UCSD-AML1 (cell line): ENCODE measurements at regions not wholly inside any gene's neighbourhood (a gene's known extent, or its start where the extent isn't known, plus 50 kb on each side); places are given as distances from the start of the nearest gene placed in this dataset.

Experiments
- DNase-seq: peaks from one replicate; lab custom pipeline; 2025; ENCODE audit not compliant: unreplicated experiment; lab: John Stamatoyannopoulos, UW

DNA sequence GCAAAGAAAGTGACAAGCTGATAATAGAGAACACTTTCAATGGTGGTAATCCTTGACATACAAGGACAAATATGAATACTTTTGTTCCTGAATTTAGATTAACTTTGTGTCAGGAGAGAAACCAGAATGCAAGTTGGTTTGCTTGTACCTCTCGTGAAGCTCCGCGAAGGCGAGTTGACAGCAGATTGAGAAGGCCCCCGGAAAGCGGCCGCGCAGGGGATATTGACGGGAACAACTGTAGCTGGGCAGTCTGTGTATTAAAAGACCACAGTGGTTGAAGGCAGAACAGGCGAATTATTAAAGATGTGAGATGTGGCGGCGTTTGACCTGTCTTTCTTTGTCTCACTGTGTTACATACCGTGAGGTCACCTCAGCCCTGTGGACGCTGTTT, 175.8 kb upstream of the RALGAPA2 start:
- DNase-seq = no peak

GRCh38 chr20:20887593-20888265, 175.3 kb upstream of the RALGAPA2 start:
- DNase-seq = no peak

DNA sequence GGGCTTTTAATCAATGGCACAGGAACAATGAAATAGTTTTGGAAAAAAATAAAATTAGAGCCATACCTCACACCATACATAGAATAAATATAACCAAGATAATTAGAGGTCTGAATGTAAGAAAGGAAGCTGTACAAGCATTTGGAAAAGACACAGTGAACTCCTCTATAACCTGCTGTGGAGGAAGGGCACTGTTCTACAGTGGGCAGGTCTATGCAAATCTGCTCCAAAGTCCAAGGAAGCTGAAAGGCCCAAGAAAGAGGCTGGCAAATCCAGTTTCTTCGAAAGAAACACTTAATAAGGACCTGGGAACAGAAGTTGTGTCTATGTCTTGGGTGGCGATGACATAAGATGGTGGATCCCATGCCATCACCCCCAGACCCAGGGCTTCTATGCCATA, 169.4 kb upstream of the RALGAPA2 start:
- no peak for DNase-seq

GRCh38 chr20:20877079-20877478, 164.6 kb upstream of the RALGAPA2 start:
- DNase-seq = no peak

- no peak for DNase-seq
Measured at GRCh38 chr20:20875716-20876115, 163.3 kb upstream of the RALGAPA2 start.

DNA sequence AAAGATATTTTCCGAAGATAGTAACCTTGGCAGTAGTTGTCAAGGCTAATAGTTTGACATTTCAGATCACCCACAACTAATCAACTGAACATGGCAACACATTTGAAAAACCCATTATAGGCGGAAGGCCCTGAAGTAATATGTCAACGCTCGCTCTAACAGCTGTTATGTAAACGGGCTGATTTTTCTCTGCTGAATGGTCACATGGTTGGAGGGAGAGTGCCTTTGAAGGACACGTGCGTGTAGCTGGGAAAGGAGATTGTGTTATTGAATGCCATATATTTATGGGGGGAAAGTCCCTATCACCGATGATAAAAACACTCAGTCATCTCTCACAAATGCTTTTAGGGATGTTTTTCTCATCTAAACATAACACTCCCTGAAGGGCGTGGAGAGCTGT, 160.0 kb upstream of the RALGAPA2 start:
- no peak for DNase-seq

DNA sequence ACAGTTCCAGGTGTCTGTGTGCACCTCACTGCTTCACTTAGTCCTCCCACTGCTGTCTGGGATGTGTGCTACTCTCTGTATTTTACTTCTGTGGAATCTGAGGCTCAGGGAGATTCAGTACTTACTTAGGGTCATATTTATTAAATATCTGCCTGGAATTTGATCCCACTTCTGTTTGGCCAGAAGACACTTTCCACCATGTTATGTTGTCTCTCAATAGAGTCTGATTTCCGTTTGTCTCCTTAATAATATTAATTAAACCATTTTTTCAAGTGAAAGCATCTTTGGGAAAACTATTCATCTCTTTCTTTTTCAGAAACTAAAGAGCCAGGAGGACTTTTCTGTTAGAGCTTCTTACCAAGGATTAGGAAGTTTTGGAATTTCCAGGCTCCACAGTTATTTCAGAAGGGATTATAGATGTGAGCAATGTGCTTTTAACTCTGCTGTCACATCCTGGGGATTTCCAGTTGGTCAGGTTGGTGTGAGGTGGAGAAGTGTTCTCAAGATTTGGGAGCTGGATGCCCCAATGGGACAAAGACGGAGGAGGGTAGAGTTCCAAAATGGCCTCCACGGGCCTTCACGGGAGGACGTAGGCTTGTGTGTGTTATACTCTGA, 156.8 kb upstream of the RALGAPA2 start:
- no peak for DNase-seq

DNA sequence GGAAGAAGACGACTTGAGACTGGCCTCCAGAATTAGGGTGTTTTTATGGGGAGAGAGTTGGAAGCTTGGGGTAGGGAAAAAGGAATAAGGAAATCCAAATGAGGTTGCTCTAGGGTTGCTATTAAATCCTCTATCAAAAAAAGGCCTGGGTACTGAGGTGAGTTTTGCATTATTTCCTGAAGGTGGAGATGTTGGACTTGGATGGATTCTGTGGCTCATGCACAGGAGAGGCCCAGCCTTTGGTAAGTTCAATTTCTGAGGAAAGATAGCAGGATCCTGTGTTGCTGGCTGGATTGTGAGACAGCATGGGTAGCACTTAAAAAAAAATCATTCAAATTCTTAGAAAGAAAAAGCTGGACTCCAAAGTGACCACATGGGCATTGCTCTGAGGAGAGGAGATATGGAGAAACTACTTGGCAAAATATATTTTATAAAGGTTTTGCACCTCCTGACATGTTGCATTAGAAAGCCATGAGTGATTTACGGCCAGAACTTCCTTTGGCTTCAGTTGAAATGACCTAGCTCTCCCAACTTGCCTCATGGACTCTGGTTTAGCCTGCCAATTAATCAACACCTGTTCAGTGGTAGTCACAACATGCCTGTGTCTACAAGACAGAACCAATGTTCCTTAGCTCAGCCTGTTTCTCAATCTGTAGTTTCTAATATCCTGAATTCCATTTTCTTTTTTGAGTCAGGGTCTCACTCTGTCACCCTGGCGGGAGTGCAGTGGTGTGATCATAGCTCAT, 152.1 kb upstream of the RALGAPA2 start:
- DNase-seq = no peak

DNA sequence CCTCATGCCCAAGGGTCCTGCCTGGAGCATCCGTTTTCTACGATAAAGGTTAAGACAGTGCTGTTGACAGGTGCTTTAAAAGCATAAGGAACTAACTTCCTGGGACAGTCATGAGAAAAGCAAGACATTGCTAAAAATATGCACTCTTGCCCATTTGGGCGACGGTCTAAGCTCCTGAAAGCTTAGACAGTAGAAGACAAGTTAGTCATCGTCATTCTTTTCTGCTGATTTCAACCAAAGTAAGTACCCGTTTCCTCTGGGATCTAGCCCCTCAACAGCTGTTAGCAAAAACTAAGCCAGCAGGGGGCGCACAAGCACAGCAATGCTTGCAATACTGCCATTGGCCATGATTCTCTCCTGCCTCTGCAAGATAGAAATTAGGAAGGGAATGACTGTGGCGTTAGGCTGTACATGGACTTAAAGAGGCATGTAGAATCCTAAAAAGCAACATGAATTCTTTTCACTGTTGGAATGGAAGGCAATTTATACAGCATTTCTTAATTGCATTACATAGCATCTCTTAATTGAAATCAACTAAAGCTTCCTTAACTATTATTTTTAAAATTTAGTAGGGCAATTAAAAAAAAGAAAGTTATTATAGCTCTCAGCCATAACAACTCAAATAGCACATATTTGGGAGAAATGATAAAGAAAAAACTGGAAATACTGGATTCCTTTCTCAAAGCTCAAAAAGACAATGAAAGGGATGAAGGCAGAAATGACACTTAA, 147.8 kb upstream of the RALGAPA2 start:
- peak; percentile 85 for DNase-seq

DNA sequence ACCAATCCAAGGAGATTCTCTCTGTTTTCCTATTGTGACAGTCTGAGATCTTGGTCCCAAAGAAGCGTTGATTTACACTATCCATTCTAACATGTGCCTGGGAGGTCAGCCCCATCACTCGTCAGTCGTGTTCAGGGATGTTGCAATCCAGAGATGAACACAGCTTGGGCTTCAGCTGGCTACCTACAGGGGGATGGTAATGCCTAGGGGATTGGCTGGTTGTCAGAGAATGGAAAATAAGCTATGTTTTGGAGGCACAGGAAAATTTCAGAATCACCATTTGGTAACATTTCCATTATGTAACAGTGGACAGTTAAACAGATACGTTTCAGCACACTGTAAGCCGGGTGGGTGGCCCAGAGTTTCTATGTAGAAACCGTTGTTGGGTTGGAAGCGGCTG, 147.1 kb upstream of the RALGAPA2 start:
- no peak for DNase-seq

- no peak for DNase-seq
Measured at GRCh38 chr20:20856956-20857355, 144.5 kb upstream of the RALGAPA2 start.

DNA sequence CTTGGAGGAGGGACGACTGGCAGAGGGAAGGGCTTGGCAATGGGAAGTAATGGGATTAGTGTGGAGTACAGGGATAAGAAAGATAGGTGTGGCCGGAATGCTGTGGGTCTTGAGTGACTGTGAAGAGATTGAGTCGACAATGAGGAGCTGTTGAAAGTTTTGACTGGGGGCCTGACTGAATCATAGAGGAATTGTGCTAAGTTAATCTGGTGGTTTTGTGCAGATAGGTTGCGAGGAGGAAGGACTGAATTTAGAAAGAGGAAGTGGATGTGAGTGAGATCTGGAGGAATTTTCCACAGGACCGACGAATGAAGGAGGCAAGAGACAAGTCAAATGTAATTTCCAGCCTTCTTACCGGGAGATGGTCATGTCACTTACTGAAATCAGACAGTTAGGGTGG, 143.9 kb upstream of the RALGAPA2 start:
- DNase-seq = peak; percentile 24

GRCh38 chr20:20851385-20851784, 138.9 kb upstream of the RALGAPA2 start:
- no peak for DNase-seq

DNA sequence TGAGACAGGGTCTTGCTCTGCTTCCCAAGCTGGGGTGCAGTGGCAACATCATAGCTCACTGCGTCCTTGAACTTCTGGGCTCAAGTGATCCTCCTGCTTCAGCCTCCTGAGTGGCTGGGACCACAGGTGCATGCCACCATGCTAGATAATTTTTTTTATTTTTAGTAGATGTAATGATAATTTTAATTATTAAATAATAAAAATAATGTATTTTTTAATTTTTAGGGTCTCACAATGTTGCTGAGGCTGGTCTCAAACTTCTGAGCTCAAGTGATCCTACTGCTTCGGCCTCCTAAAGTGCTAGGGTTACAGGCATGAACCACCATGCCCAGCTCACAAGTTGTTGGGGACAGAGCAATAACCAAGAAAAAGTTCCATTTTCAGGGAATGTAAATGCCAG, 138.0 kb upstream of the RALGAPA2 start:
- DNase-seq = no peak

DNA sequence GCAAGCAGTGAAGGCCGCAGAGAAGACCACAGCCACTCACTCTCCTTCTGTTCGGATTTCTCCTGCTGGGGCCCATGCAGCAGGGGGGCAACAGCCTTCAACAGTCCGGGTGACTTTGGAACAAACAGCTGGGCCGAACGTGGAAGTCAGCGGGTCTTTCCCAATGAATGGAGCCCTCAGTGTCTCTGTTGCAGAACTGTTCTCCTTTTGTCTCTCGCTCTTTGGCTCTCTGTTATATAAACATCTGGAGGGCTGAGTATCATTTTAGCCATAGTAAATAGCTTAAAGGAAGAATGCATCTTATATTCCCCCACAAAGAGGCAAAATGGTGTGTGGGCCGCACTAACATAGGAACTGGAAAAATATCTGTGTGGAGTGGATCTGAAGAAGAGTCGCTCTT, 136.7 kb upstream of the RALGAPA2 start:
- no peak for DNase-seq

GRCh38 chr20:20847814-20848213, 135.4 kb upstream of the RALGAPA2 start:
- DNase-seq = no peak

DNA sequence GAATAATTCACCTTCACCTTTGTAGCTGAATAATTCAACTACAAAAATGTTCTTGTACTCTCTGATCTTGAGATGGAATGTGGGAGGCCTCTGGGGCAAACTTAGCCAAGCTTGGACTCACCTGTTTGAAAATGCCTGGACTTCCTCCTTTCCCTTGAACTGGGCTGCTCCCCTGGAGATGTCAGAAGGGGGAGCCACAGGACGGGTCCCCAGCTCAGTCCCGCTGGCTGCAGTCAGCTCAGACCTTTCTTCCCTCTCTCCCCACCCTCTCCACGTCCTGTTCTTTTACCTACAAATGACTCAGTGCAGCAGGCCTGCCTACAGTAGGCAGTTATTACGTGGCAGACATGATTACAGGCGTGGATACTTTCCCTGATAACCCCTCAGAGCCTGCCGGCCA, 131.5 kb upstream of the RALGAPA2 start:
- peak; percentile 21 for DNase-seq

DNA sequence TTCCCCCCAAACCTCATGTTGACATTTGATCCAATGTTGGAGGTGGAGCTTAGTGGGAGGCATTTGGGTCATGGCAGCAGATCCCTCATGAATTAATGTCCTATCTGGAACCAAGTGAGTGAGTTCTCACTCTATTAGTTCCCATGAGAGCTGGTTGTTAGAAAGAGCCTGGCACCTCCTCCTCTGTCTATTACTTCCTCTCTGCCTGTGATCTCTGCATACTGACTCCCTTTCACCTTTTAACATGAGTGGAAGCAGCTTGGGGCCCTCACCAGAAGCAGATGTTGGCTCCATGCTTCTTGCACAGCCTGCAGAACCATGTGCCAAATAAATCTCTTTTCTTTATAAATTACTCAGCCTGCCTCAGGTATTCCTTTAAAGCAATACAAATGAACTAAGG, 127.3 kb upstream of the RALGAPA2 start:
- no peak for DNase-seq

DNA sequence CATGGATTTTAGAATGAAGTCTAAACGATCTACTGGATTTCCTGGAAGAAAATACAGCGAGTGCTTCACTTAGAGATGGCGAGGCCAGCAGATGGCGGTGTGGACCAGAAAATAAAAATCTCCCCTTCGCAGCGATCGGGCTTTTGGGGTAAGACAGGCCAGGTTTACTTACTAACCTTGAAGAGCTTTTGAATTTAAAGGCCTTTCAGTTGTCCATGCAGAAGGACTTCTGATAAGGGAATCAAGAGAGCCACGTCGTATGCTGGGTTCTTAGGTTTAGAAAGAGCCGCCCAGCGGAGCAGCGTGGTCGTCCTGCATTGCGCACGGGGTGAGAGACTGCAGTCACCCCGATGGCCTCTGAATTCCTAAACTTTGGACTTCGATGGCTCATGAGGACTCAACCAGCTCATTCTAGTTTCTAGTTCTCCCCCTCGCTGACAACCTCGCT, 125.2 kb upstream of the RALGAPA2 start:
- peak; percentile 67 for DNase-seq

DNA sequence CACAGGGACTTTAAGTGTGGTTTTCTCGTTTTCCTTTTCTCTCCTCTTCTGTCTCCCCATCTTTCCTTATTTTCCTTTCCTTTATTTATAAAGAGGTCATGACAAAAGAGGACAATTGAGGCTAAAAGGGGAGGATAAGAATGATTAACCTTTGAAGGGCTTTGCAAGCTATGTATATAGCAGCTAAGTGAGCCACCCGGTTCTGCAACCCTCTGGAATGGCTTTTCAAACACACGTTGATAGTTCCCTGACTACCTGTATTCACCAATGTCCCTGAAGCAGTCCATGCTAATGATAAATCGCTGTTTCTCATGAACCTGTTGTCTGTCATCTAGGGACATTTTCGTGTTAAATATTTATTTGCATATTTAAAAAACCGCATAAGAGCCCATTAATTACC, 124.4 kb upstream of the RALGAPA2 start:
- DNase-seq = no peak

DNA sequence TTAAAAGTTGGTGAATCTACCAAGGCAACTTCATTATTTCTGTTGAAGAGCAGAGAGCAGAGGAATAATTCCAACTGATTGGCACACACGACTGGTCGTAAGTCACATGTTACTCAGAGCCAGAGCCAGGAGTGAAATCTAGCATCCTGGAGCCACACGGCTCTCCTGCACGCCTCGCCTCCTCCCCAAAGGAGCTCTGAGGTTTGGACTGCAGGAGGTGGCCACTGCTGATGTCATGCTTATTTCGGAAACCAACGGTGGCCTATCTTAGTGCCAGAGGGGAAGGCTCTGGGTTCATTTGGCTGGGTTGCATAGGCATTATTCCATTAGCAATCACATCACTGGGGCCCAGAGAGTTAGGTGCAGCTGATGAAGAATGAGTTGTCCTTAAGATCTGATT, 123.5 kb upstream of the RALGAPA2 start:
- no peak for DNase-seq

- DNase-seq = no peak
Measured at GRCh38 chr20:20834008-20834407, 121.6 kb upstream of the RALGAPA2 start.
